Smooth muscle cell (in vitro differentiated cells): ENCODE measurements at regions not wholly inside any gene's neighbourhood (a gene's known extent, or its start where the extent isn't known, plus 50 kb on each side); places are given as distances from the start of the nearest gene placed in this dataset.
"Not testable (repeated sequence)": the region's sequence is repeated elsewhere in the genome, so short reads cannot be mapped to it uniquely, and the experiment has no call there.

Source experiments
- DNase-seq: peaks from one replicate; lab custom pipeline; 2025; ENCODE audit not compliant: unreplicated experiment; lab: John Stamatoyannopoulos, UW
- H2AFZ ChIP-seq: fragments of 200-600 bp; sonication (generic); 2 replicates; pipeline ENCODE4 v1.6.0; 2016; ENCODE audit warnings: antibody characterized with exemption, low read depth, mild to moderate bottlenecking
- H3F3A ChIP-seq: fragments of 200-600 bp; sonication (generic); 2 replicates; pipeline ENCODE4 v1.6.0; 2017; ENCODE audit warnings: antibody characterized with exemption, low read depth
- H3K27ac ChIP-seq: fragments of 200-600 bp; sonication (generic); 2 replicates; pipeline ENCODE4 v1.5.1; 2016; ENCODE audit warnings: low read depth, mild to moderate bottlenecking
- H3K27me3 ChIP-seq: fragments of 200-600 bp; sonication (generic); 2 replicates; pipeline ENCODE4 v1.6.1; 2016; ENCODE audit warnings: low read depth, mild to moderate bottlenecking
- H3K36me3 ChIP-seq: fragments of 200-600 bp; sonication (generic); 2 replicates; pipeline ENCODE4 v1.5.1; 2016; ENCODE audit warnings: low read depth
- H3K4me1 ChIP-seq: fragments of 200-600 bp; sonication (generic); 2 replicates; pipeline ENCODE4 v1.5.1; 2016; ENCODE audit warnings: low read depth
- H3K4me2 ChIP-seq: fragments of 200-600 bp; sonication (generic); 2 replicates; pipeline ENCODE4 v1.6.0; 2016; ENCODE audit warnings: mild to moderate bottlenecking
- H3K4me3 ChIP-seq: fragments of 200-600 bp; sonication (generic); 2 replicates; pipeline ENCODE4 v1.5.1; 2016; ENCODE audit warnings: mild to moderate bottlenecking
- H3K79me2 ChIP-seq: fragments of 200-600 bp; sonication (generic); 2 replicates; pipeline ENCODE4 v1.6.0; 2016; ENCODE audit warnings: low read depth, mild to moderate bottlenecking
- H3K9ac ChIP-seq: fragments of 200-600 bp; sonication (generic); 2 replicates; pipeline ENCODE4 v1.6.0; 2016; ENCODE audit warnings: low read depth
- H3K9me3 ChIP-seq: fragments of 200-600 bp; sonication (generic); replicated peaks from 2 replicates; pipeline ENCODE4 v1.5.1; 2016; ENCODE audit warnings: low read depth
- H4K20me1 ChIP-seq: fragments of 200-600 bp; sonication (generic); 2 replicates; pipeline ENCODE4 v1.6.0; 2016; ENCODE audit warnings: low read depth
- CTCF ChIP-seq: fragments of 200-600 bp; sonication (generic); IDR thresholded peaks from 2 replicates; pipeline ENCODE4 v1.5.1; 2017; ENCODE audit warnings: borderline replicate concordance, mild to moderate bottlenecking, antibody characterized with exemption; ENCODE audit not compliant: insufficient read depth, poor library complexity, severe bottlenecking
- WGBS: methylation state at CpG from one replicate; pipeline ENCODE4 v1.1.7; 2016; ENCODE audit warnings: low lambda C conversion rate; 5-methylcytosine and 5-hydroxymethylcytosine counted together

- WGBS = 71% methylated on average over 3 of the region's 3 CpGs
These were observed 193.9 kb downstream of the USP22 start for GRCh38 chr17:20848869-20849443.

GRCh38 chr17:20851591-20852238 is 191.1 kb downstream of the USP22 start:
- Histone ChIP-seq H3K4me3 (peak overlapping the region; percentile 63), H2AFZ (peak overlapping the region; percentile 79), H3K9ac (peak overlapping the region; percentile 73), H3K4me1 (peaks cover 12% of the 10 kb centered on the region), H3K27ac (peak overlapping the region; percentile 83), H3F3A (peaks cover 10% of the 10 kb centered on the region)
- H3K36me3 ChIP-seq, H3K27me3 ChIP-seq, DNase-seq, H4K20me1 ChIP-seq, H3K79me2 ChIP-seq, H3K4me2 ChIP-seq, H3K9me3 ChIP-seq: not testable (repeated sequence)
- 3% methylated on average over 20 of the region's 21 CpGs for whole genome bisulfite sequencing

More at GRCh38 chr17:20848869-20849443, 193.9 kb downstream of the USP22 start:
- TF ChIP-seq CTCF = peak; percentile 54
- H3K4me2 ChIP-seq, H2AFZ ChIP-seq, H3K9ac ChIP-seq, H3K27me3 ChIP-seq, H3K27ac ChIP-seq, DNase-seq, H3K36me3 ChIP-seq, H4K20me1 ChIP-seq, H3K79me2 ChIP-seq, H3K4me3 ChIP-seq, H3K9me3 ChIP-seq: not testable (repeated sequence)
- Histone ChIP-seq H3K4me1 (peaks cover 17% of the 10 kb centered on the region), H3F3A (peaks cover 10% of the 10 kb centered on the region)

GRCh38 chr17:20852239-20852989 is 190.4 kb downstream of the USP22 start:
- no peak for DNase-seq
- H4K20me1 ChIP-seq = no peaks in the 10 kb centered on the region
- peak overlapping the region; percentile 83 for H3K27ac ChIP-seq
- H3K4me1 ChIP-seq = peaks cover 12% of the 10 kb centered on the region
- H3K9ac ChIP-seq = peak overlapping the region; percentile 73
- peak overlapping the region; percentile 63 for H3K4me3 ChIP-seq
- no peak overlapping the region for H3K4me2 ChIP-seq
- no peaks in the 10 kb centered on the region for H3K9me3 ChIP-seq
- H3F3A ChIP-seq = peaks cover 10% of the 10 kb centered on the region
- 1% methylated on average over 34 of the region's 36 CpGs for WGBS
- no peaks in the 10 kb centered on the region for H3K27me3 ChIP-seq
- H3K79me2 ChIP-seq = no peaks in the 10 kb centered on the region
- H3K36me3 ChIP-seq = no peaks in the 10 kb centered on the region
- peak overlapping the region; percentile 79 for H2AFZ ChIP-seq
- TF ChIP-seq CTCF = no peak

DNA sequence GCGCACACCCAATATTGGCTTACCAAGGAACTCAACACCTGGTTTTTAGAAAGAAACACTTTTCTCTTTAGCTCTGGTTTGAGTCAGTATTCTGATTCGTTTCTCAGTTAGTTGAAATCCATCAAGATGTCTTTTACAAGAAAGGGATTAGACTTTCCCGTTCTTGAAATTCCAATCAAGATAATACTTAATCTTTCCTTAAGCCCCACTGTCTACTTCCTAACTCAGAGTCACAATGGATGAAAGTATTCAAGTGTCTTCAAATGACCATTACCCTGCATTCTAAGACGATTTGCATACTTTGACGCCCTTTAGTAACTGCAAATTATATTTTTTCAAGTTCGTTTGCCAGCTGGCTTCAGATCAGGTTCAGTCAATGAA is 189.8 kb downstream of the USP22 start:
- TF ChIP-seq CTCF = no peak
- no peaks in the 10 kb centered on the region for H3K27me3 ChIP-seq
- H3K79me2 ChIP-seq = no peaks in the 10 kb centered on the region
- 15% methylated on average over 6 of the region's 6 CpGs for WGBS
- H3K4me3 ChIP-seq = peak overlapping the region; percentile 63
- H3K4me2 ChIP-seq = no peak overlapping the region
- no peaks in the 10 kb centered on the region for H3K36me3 ChIP-seq
- no peak for DNase-seq
- no peaks in the 10 kb centered on the region for H4K20me1 ChIP-seq
- peaks cover 10% of the 10 kb centered on the region for H3F3A ChIP-seq
- peak overlapping the region; percentile 83 for H3K27ac ChIP-seq
- H3K9ac ChIP-seq = no peak overlapping the region
- H3K4me1 ChIP-seq = peaks cover 12% of the 10 kb centered on the region
- H3K9me3 ChIP-seq = no peaks in the 10 kb centered on the region
- peak overlapping the region; percentile 79 for H2AFZ ChIP-seq

- H3K4me3 ChIP-seq, H4K20me1 ChIP-seq, DNase-seq, H2AFZ ChIP-seq, H3F3A ChIP-seq, H3K9me3 ChIP-seq, H3K9ac ChIP-seq, H3K79me2 ChIP-seq, H3K36me3 ChIP-seq, H3K4me2 ChIP-seq, H3K27me3 ChIP-seq: not testable (repeated sequence)
- WGBS = 18% methylated on average over 2 of the region's 2 CpGs
- Histone ChIP-seq H3K27ac (peak overlapping the region; percentile 68), H3K4me1 (peaks cover 12% of the 10 kb centered on the region)
These were observed 186.8 kb downstream of the USP22 start for GRCh38 chr17:20855910-20856470.
